SJCRH30 (cell line): ENCODE measurements at regions not wholly inside any gene's neighbourhood (a gene's known extent, or its start where the extent isn't known, plus 50 kb on each side); places are given as distances from the start of the nearest gene placed in this dataset.

ENCODE experiments used
- DNase-seq, 2 experiments: peaks; one replicate each; pipeline ENCODE4 v3.0.0-alpha.2; 2015 to 2020
- H3K27ac ChIP-seq: fragments of 250-450 bp; sonication (Bioruptor Pico); 2 replicates; pipeline ENCODE4 v1.5.1; 2020; ENCODE audit warnings: mild to moderate bottlenecking, moderate library complexity
- H3K27me3 ChIP-seq: fragments of 250-450 bp; sonication (Bioruptor Pico); 2 replicates; pipeline ENCODE4 v1.5.1; 2020; ENCODE audit warnings: mild to moderate bottlenecking, moderate library complexity
- H3K36me3 ChIP-seq: fragments of 250-450 bp; sonication (Bioruptor Pico); 2 replicates; pipeline ENCODE4 v1.5.1; 2020; ENCODE audit warnings: mild to moderate bottlenecking, moderate library complexity
- H3K4me1 ChIP-seq: fragments of 250-450 bp; sonication (Bioruptor Pico); 2 replicates; pipeline ENCODE4 v1.5.1; 2020; ENCODE audit warnings: mild to moderate bottlenecking, moderate library complexity
- H3K4me3 ChIP-seq: fragments of 250-450 bp; sonication (Bioruptor Pico); 2 replicates; pipeline ENCODE4 v1.5.1; 2020; ENCODE audit warnings: mild to moderate bottlenecking, moderate library complexity
- H3K9me3 ChIP-seq: fragments of 250-450 bp; sonication (Bioruptor Pico); replicated peaks from 2 replicates; pipeline ENCODE4 v1.5.1; 2020; ENCODE audit warnings: mild to moderate bottlenecking, moderate library complexity

DNA sequence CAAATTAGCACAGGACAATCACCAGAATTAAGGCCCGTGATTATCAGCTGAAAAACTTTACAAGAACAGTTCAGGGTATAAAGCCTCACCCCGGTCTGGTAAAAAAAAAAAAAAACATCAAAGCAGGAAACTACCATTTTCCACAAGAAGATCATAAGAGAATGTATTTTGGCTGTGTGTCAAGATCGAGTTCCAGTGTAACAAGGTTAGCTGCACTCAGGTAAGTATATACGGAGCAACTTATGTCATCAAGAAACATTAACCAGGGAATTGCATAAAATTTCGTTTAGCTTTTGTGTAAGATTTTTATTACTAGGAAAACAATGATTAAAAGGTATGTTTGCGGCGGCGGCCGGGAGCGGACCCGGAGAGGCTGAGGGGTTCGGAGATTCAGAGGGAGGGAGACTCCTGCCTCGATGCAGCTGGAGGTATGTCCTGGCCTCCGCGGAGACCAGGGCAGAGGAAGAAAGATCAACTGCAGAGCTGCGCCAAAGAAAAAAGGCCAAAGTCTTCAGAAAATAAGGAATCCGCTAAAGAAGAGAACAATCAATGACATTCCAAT is 533.8 kb upstream of the CNTNAP2 start:
- Histone ChIP-seq H3K4me1 (no peaks in the 10 kb centered on the region), H3K27ac (no peak overlapping the region), H3K9me3 (no peaks in the 10 kb centered on the region), H3K4me3 (no peak overlapping the region), H3K27me3 (no peaks in the 10 kb centered on the region), H3K36me3 (no peaks in the 10 kb centered on the region)
- no peak for DNase-seq

DNA sequence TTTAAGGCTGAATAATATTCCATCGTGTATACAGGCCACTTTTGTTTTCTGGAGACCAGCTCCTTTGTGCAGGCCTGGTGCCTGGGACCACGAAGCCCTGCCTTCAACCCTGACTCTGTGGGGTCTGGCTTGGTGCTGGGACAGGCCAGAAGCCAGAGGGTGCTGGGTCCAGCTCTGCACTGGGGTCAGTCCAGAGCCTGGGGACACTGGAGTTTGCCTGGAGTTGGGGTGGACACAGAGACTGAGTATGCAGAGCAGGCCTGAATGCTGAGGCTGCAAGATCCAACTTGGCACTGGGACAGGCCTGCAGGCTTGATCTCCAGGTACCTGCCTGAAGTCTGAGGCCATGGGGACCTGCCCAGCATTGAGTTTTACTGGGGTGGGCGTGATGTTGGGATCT is 558.8 kb upstream of the CNTNAP2 start:
- Histone ChIP-seq H3K4me1 (no peaks in the 10 kb centered on the region), H3K4me3 (no peak overlapping the region), H3K27ac (no peak overlapping the region), H3K9me3 (no peaks in the 10 kb centered on the region), H3K27me3 (no peaks in the 10 kb centered on the region), H3K36me3 (no peaks in the 10 kb centered on the region)
- DNase-seq: no peak

DNA sequence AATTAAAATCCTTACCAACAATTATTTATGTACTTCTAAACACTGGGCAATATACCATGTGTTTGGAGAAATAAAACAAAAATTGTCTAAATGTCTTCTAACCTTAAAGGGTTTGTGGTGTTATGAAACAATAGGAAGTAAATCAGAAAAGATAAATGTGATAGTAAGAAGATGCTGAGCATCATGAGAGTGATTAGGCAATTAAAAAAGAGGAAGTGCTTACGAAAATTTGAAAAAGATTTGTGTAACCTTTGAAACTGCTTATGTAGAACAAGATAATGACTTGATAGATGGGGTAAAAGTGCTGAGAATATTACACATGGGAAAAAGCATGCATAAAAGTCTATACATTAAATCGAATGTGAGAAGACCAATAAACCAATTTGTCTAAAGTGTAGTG is 573.4 kb upstream of the CNTNAP2 start:
- Histone ChIP-seq H3K36me3 (no peaks in the 10 kb centered on the region), H3K4me3 (no peak overlapping the region), H3K9me3 (no peaks in the 10 kb centered on the region), H3K4me1 (no peaks in the 10 kb centered on the region), H3K27ac (no peak overlapping the region), H3K27me3 (peaks cover 3% of the 10 kb centered on the region; the same call in 1 of the 2 replicates)
- no peak for DNase-seq

DNA sequence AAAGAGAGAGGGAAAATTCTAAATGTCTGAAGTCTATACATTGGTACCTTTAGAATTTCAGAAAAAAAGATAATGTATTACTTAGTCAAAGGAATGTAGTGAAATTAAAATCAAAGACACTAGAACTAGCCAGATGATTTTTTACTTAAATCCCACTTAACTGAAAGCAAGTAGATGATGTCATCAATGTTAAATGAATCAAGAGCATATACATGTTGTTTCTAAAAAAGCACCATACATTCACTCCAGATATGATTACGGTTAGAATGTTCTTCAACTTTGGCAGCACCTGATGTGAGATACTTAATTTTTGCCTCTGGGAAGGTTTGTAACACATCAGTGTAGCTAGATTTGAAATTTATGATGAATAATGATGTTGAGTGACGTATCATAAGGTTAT is 576.7 kb upstream of the CNTNAP2 start:
- H3K4me3 ChIP-seq: no peak overlapping the region
- H3K27ac ChIP-seq: no peak overlapping the region
- no peaks in the 10 kb centered on the region for H3K4me1 ChIP-seq
- no peaks in the 10 kb centered on the region for H3K36me3 ChIP-seq
- no peaks in the 10 kb centered on the region for H3K27me3 ChIP-seq
- no peaks in the 10 kb centered on the region for H3K9me3 ChIP-seq
- no peak for DNase-seq

DNA sequence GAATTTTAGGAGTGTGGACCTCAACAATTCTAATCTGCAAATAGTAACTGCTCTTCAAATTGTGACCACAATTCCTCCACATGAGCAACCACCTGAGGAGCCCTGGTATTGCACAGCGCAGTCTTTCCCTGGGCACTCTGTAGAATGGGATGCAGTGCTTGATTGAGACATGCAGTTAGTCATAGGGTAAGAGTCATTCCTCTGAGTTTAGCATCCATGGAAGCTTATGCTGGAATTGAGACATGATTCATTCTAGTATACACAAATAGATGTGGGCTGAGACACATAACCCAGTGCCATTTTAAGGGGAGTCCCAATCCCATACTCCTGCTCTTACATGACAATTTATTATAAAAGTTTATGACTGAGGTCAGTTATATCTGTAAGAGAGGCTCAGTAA is 582.3 kb upstream of the CNTNAP2 start:
- Histone ChIP-seq H3K27ac (no peak overlapping the region), H3K27me3 (no peaks in the 10 kb centered on the region), H3K4me3 (no peak overlapping the region), H3K36me3 (no peaks in the 10 kb centered on the region), H3K9me3 (no peaks in the 10 kb centered on the region), H3K4me1 (no peaks in the 10 kb centered on the region)
- DNase-seq: no peak

DNA sequence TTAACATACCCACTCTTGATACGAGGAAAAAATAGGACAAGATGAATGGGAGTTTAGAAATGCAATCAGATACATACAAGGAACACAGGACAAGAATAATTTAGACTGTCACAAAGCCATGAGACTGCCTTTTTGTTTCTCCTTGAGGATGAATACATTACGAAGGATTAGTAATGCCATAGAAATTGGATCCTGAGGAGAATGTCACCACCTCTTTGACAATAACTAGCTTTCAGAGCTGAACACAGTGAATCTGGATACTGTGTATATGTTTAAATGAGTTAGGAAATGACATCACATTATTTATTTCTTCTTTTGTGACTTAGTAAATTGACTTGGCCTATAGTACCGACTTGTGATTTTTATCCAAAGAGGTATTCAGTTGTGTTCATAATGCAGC is 596.3 kb upstream of the CNTNAP2 start:
- Histone ChIP-seq H3K4me3 (no peak overlapping the region), H3K9me3 (no peaks in the 10 kb centered on the region), H3K36me3 (no peaks in the 10 kb centered on the region), H3K4me1 (no peaks in the 10 kb centered on the region), H3K27me3 (no peaks in the 10 kb centered on the region; the same call in 1 of the 2 replicates), H3K27ac (no peak overlapping the region)
- DNase-seq: no peak

DNA sequence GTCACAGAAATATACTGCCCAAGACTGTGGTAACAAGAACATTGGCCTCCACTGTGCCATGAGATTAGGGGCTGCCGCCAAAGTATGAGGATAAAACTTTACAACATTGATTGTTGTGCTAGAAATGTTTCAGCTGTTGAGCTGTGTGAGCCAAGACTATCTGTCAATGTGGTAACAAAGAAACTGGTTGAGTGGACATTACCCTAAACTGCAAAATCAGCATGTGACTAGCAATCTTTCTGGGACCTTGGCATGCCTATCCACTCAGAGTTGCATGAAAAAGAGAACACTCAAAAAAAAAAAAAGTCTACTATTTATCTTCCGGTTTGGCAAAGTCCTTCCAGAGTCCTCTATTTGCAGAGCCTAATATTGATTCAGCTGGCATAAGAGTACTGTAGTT is 605.6 kb upstream of the CNTNAP2 start:
- Histone ChIP-seq H3K9me3 (no peaks in the 10 kb centered on the region), H3K4me1 (no peaks in the 10 kb centered on the region), H3K27me3 (no peaks in the 10 kb centered on the region), H3K36me3 (no peaks in the 10 kb centered on the region), H3K4me3 (no peak overlapping the region), H3K27ac (no peak overlapping the region)
- DNase-seq: no peak

DNA sequence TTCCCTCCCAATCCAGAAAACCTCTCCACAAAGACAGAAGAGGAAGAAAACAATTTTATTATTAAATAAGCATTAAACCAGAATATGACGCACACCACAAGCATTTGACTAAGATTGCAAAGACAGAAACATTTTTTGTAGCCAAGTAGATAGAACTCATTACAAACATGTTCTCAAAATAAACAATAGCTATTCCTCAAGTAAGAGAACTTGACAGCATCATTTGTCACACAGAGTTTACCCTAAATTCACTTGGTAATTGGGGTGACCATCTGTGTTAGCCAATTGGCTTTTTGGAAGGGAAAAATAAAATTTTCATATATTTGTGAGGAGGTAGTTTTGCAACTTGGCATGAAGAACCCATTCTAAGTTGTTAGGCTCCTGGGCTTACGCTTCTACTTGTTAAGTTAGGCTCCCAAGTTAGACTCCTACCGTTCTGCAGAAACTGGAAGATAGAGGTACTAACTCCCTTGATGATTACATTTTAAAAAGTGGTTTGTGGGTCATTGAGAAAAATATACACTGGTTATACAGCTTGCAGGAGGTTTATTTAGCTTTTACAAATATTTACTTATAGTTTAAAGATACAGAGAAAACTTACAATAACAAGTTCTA is 618.6 kb upstream of the CNTNAP2 start:
- DNase-seq: no peak
- Histone ChIP-seq H3K36me3 (no peaks in the 10 kb centered on the region), H3K9me3 (no peaks in the 10 kb centered on the region), H3K27ac (no peak overlapping the region), H3K4me3 (no peak overlapping the region), H3K27me3 (peaks cover 6% of the 10 kb centered on the region; the same call in 1 of the 2 replicates), H3K4me1 (no peaks in the 10 kb centered on the region)

DNA sequence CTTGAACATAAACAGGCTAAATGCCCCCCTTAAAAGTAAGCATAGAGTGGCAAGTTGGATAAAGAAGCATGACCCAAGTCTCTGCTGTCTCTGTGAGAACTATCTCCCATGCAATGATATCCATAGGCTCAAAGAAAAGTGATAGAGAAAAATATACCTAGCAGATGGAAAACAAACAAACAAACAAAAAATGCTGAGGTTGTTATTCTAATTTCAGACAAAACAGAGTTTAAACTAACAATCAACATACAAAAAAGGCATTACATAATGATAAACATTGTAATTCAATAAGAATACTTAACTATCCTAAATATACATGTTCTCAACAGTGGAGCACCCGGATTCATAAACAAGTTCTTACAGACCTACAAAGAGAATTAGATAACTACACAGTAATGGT is 626.2 kb upstream of the CNTNAP2 start:
- DNase-seq: no peak
- H3K4me1 ChIP-seq: no peaks in the 10 kb centered on the region
- no peak overlapping the region for H3K4me3 ChIP-seq
- H3K27ac ChIP-seq: no peak overlapping the region
- no peaks in the 10 kb centered on the region for H3K9me3 ChIP-seq
- H3K36me3 ChIP-seq: no peaks in the 10 kb centered on the region
- 0 out of 2 replicates have a peak, but pooled peaks cover 4% of the 10 kb centered on the region for H3K27me3 ChIP-seq

DNA sequence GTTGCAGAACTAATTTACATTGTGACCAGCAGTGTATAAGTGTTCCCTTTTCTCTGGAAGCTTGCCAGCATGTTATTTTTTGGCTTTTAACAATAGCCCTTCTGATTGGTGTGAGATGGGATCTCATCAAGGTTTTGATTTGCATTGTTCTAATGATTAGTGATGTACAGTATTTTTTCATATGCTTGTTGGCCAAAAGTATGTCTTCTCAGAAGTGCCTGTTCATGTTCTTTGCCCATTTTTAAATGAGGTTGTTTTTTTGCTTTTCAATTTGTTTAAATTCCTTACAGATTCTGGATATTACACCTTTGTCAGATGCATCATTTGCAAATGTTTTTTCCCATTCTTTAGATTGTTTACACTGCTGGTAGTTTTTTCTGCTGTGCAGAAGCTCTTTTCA is 627.0 kb upstream of the CNTNAP2 start:
- Histone ChIP-seq H3K36me3 (no peaks in the 10 kb centered on the region), H3K27me3 (0 out of 2 replicates have a peak, but pooled peaks cover 4% of the 10 kb centered on the region), H3K27ac (no peak overlapping the region), H3K9me3 (no peaks in the 10 kb centered on the region), H3K4me1 (no peaks in the 10 kb centered on the region), H3K4me3 (no peak overlapping the region)
- DNase-seq: no peak

DNA sequence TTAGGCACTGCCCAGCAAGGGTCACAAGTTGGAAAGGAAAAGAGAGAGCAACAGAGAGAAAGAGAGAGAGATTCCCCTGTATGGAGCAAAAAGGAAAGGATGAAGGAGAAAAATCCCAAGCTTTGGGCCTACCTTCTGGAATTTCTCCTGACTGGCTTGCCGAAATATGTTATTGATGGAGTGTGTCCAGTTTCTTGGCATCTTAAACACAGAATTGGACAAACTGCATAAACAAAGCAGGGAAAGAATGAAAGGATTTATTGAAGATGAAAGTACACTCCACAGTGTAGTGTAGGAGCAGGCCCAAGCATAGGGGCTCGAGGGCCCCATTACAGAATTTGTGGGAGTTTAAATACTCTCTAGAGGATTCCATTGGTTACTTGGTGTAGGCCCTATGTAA is 627.8 kb upstream of the CNTNAP2 start:
- no peak for DNase-seq
- H3K4me3 ChIP-seq: no peak overlapping the region
- H3K27ac ChIP-seq: no peak overlapping the region
- 0 out of 2 replicates have a peak, but pooled peaks cover 4% of the 10 kb centered on the region for H3K27me3 ChIP-seq
- H3K4me1 ChIP-seq: no peaks in the 10 kb centered on the region
- H3K9me3 ChIP-seq: no peaks in the 10 kb centered on the region
- no peaks in the 10 kb centered on the region for H3K36me3 ChIP-seq

DNA sequence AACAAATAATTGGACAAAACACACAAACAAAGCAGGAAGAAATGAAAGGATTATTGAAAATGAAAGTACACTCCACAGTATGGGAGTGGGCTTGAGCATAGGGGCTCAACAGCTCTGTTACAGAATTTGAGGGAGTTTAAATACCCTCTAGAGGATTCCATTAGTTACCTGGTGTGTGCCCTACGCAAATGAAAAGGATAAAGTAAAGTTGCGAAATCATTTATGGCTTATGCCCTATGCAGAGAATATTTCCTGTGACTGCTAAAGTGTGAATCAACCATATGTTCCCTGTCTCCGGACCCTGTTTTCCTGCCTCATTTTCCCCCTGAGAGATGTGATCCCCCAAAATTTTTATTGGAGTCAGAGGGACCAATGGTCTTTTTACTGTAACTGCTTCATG is 634.6 kb upstream of the CNTNAP2 start:
- Histone ChIP-seq H3K36me3 (no peaks in the 10 kb centered on the region), H3K27me3 (0 out of 2 replicates have a peak, but pooled peaks cover 4% of the 10 kb centered on the region), H3K4me1 (peaks cover 12% of the 10 kb centered on the region; the same call in 1 of the 2 replicates), H3K4me3 (no peak overlapping the region), H3K27ac (no peak overlapping the region), H3K9me3 (no peaks in the 10 kb centered on the region)
- no peak for DNase-seq

DNA sequence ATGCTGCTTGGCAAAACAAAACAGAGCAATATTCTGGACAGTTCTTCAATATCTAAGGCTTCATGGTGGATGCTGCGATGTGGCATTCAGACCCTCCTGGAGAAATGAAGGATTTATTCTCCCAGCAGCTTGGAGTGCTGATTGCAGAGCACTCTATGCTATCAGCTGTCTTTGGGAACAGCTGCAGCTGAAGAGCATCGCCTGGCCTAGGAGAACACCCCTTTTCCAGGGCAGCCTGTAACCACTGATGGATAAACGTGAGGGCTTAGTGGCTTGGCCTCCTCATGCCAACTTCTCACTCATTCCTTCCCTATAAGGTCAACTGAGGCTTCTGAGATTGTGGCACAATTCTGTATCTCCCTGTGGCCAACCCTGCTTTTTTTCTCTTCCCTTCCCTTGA is 638.1 kb upstream of the CNTNAP2 start:
- Histone ChIP-seq H3K36me3 (no peaks in the 10 kb centered on the region), H3K27ac (no peak overlapping the region), H3K4me3 (no peak overlapping the region), H3K9me3 (no peaks in the 10 kb centered on the region), H3K27me3 (no peaks in the 10 kb centered on the region), H3K4me1 (peaks cover 12% of the 10 kb centered on the region; the same call in 1 of the 2 replicates)
- DNase-seq: peak; percentile 64 to 82

DNA sequence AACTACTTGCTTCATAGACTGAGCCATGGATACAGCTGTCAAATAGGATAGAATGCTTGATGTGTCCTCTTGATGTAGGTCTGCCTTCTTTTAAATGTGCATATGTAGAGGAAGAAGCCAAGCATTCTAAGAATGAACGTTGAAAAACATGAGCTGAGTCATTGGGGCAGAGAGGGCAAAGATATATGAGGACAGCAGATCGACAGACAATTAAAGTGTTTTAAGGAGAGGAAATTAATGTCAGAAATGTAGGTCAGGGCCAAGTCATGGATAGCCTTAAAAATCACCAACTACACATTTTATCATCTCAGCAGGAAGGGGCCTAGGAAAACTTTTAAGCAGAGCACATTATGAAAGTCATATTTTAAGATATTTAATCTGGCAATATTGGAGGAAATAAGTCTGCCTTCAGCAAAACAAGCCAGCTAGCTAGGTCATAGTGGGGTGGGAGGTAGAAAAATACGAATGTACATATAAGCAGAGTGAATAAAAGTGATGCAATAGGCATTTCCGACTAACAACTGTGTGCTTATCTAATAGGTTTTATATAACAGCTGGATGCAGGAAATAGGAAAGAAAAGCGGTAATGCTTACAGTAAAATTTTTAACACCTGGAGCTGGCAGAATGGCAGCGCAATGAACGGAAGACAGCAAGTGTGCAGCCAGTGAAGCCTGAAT is 638.3 kb upstream of the TPK1 start:
- no peak overlapping the region for H3K27ac ChIP-seq
- no peak overlapping the region for H3K4me3 ChIP-seq
- no peaks in the 10 kb centered on the region for H3K9me3 ChIP-seq
- H3K36me3 ChIP-seq: no peaks in the 10 kb centered on the region
- H3K4me1 ChIP-seq: peaks cover 12% of the 10 kb centered on the region; the same call in 1 of the 2 replicates
- H3K27me3 ChIP-seq: no peaks in the 10 kb centered on the region
- DNase-seq: no peak

DNA sequence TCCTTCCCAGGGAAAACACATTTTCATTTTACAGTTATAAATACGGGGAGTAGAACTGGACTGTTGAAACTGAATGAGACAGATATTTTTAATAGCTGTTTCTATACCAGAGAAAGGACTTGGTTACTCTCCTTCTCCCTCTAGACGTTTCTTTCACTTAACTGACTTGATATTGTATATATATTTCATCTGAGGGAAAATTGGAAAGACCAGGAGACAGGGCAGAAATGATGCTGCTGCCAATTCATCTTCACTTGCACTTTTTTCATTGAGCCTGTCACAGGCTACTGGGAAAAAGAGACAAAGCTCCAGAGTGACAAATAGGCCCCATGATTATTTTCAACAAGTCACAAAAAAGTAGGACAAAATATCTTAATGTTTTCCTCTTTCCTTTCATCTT is 636.0 kb upstream of the TPK1 start:
- H3K4me1 ChIP-seq: no peaks in the 10 kb centered on the region
- H3K27ac ChIP-seq: no peak overlapping the region
- DNase-seq: no peak

More for the DNA sequence above, 636.0 kb upstream of the TPK1 start:
- H3K36me3 ChIP-seq: no peaks in the 10 kb centered on the region
- no peaks in the 10 kb centered on the region for H3K9me3 ChIP-seq
- peaks cover 3% of the 10 kb centered on the region; the same call in 1 of the 2 replicates for H3K27me3 ChIP-seq
- no peak overlapping the region for H3K4me3 ChIP-seq
